Renal pelvis (tissue), 1 donor: ENCODE measurements at regions not wholly inside any gene's neighbourhood (a gene's known extent, or its start where the extent isn't known, plus 50 kb on each side); places are given as distances from the start of the nearest gene placed in this dataset.
"Not testable (repeated sequence)": the region's sequence is repeated elsewhere in the genome, so short reads cannot be mapped to it uniquely, and the experiment has no call there.

Experiments
- DNase-seq: peaks from one replicate; pipeline ENCODE4 v3.0.0-alpha.2; 2013

GRCh38 chr1:201637282-201638079, 98.6 kb downstream of the NAV1 start:
- DNase-seq: peak; percentile 22

DNA sequence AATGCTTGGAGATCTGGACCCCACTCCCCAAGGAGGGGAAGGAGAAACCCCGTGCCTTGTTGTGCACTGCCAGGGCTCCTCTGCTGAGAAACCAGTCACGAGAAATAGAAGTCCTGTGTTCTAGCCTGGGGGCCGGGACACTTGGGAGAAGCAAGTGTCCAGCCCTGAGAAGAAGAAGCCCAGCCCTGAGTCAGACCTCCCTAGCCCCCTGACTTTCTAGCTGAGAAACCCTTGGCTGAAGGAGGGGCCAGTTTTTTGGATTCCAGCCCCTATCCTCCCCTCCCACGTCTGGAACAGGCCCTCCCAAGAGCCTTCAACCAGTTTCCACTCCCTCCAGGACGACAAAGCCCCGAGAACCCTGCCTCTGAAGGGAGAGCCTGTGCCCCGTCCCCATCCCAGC, 100.5 kb downstream of the NAV1 start:
- DNase-seq: no peak

GRCh38 chr1:201639826-201640225, 100.9 kb downstream of the NAV1 start:
- no peak for DNase-seq

DNA sequence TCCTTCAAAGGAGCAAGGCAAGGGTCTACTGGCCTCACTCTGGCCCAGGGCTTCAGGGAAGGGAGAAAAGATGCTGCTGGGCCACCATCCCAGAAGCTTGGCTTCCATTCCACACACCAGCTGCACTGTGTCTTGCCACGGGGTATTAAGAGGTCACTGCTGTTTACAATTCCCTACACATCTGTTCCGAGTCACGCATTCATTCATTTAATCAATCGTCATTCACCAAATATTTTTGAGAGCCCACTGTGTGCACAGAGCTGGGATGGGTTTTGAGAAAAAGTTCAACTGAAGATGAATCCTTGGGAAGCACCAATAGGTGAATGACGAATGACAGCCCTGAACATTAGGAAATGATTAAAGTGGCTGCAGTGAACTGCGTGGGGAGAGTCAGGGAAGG, 101.7 kb downstream of the NAV1 start:
- no peak for DNase-seq

GRCh38 chr1:201641524-201642253, 102.8 kb downstream of the NAV1 start:
- DNase-seq: no peak

DNA sequence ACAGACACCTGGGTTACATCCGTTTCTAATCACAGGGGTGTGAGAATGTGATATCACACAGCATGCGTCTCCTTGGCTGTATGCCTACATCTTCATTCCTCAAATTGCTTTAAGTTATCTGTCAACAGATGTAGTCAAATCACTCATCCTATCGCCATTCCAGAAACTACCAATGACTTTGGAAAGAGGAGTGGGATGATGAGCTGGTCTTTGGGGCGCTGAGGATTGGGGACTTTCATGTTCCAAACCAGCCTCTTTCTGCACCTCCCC, 104.8 kb downstream of the NAV1 start:
- DNase-seq: no peak

- no peak for DNase-seq
Measured at GRCh38 chr1:201644197-201644596, 105.3 kb downstream of the NAV1 start.

DNA sequence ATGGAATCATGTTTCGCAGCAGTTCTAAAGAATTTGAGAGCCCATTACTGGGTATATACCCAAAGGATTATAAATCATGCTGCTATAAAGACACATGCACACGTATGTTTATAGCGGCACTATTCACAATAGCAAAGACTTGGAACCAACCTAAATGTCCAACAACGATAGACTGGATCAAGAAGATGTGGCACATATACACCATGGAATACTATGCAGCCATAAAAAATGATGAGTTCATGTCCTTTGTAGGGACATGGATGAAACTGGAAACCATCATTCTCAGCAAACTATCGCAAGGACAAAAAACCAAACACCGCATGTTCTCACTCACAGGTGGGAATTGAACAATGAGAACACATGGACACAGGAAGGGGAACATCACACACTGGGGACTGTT, 106.1 kb downstream of the NAV1 start:
- not testable (repeated sequence) for DNase-seq

DNA sequence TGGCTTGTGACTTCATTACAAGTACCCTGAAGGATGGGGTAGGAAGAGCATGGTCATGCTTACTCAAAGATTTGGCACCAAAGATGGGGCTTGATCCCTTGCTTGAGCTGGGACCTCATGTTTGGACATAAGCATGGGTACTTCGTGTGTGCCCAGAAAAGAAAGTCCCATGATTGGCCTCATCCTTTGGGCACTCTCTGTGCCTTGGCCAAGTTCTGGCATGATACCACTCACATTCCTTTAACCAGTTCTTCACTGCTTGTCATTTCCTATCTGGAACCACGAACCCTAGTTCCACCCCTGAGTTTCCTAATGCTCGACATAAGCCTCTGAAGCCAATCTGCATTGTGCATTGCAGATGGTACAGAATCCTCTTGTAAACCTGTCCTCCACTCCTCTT, 107.0 kb downstream of the NAV1 start:
- DNase-seq: no peak

- DNase-seq: no peak
Measured at GRCh38 chr1:201646411-201647022, 107.6 kb downstream of the NAV1 start.

DNA sequence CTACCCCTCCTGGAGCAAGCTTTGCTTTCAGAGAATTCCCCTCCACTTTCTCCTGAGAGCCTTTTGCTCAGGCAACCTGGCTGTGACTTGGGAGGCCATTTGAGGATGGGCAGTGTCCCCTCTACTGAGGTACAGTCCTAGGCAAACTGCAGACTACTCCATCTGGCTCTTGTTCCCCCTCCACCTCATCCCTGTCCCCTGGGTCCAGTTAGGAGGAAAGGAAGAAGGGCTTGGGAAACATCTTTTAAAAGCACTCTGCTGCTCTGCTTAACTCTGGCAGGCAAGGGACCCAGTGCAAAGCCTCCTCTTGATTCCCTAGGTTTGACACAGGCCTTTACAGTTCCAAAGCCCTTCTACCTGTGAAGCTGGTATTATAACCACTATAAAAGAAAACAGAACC, 108.2 kb downstream of the NAV1 start:
- DNase-seq: no peak

DNA sequence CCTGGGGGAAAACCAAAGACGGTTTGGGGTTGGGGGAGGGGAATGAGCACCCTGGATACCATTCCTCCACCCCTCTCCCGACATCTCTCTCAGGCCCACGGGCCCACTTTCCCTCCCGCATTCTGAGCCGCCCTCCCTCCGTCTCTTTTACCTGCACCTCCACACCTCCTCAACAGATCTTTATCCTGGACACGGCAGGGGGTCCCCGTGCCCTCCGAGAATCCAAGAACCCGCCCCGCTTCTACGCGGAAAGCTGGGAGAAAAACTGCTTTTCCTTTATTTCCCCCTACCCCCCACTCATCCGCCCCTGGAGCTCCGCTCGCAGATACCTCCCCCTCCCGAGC, 108.8 kb downstream of the NAV1 start:
- no peak for DNase-seq

DNA sequence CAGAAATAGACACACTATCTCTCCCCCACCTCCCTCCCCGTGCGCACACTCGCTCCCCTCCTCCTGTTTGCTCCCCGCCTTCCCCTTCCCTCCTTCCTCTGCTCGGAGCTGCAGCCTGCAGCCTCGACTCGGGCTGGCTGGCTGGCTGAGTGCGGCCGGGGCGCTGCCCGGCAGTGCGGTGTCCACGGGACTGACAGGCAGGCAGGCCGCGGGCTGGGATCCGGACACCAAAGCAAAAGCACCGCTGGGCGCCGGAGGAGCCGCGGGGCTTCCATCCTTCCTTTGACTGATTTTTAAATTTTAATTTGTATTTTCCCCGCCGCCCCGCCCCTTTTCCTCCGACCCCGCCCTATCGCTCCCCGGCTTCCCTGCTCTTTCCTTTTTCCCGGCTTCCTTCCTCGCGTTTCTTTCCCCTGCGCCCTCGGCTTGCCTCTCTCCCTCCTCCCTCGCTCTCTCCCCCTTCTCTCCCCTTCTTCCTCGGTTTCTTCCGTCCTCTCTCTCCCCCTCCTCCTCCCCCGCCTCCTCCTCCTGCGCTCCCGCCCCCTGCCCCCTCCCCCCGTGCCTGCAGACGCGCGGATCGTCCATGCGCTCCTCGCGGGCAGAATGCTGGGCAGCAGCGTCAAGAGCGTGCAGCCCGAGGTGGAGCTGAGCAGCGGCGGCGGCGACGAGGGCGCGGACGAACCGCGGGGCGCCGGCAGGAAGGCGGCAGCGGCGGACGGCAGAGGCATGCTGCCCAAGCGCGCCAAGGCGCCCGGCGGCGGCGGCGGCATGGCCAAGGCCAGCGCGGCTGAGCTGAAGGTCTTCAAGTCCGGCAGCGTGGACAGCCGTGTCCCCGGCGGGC, 109.4 kb downstream of the NAV1 start:
- peak; percentile 61 for DNase-seq

DNA sequence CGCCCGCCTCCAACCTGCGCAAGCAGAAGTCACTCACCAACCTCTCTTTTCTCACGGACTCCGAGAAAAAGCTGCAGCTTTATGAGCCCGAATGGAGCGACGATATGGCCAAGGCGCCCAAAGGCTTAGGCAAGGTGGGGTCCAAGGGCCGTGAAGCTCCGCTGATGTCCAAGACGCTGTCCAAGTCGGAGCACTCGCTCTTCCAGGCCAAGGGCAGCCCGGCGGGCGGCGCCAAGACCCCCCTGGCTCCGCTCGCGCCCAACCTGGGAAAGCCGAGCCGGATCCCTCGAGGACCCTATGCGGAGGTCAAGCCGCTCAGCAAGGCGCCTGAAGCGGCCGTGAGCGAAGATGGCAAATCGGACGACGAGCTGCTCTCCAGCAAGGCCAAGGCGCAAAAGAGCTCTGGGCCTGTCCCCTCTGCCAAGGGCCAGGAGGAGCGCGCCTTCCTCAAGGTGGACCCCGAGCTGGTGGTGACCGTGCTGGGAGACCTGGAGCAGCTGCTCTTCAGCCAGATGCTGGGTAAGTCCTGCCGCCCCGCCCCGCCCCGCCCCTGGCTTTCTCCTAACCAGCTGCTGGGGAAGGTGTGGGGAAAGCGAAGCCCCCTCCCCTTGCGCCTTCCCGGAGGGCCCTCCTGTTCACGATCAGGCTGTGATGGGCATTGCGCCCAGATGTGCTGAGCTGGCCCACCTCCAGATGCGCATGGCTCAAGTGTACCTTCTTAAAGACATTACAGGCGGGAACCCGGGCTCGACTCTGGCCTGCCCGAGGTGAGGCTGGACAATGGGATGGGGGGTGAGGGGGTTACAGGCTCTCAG, 110.2 kb downstream of the NAV1 start:
- DNase-seq: no peak

- DNase-seq: peak; percentile 78
Measured at GRCh38 chr1:201649761-201650622, 111.1 kb downstream of the NAV1 start.

DNA sequence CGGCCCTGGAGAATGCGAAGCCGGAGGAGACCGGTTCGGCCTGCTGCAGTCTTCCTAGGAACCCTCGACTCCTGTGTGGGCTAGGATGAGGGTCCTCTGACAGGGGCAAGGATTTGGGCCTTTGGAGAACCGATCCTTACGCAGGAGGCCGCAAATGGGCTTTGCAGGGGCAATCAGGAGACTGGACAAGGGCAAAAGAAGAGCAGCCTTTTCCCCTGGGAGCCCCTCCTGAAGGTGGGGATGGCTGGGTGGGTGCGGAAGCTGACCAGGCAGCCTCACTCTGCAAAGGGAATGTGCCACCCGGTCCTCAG, 111.7 kb downstream of the NAV1 start:
- no peak for DNase-seq

DNA sequence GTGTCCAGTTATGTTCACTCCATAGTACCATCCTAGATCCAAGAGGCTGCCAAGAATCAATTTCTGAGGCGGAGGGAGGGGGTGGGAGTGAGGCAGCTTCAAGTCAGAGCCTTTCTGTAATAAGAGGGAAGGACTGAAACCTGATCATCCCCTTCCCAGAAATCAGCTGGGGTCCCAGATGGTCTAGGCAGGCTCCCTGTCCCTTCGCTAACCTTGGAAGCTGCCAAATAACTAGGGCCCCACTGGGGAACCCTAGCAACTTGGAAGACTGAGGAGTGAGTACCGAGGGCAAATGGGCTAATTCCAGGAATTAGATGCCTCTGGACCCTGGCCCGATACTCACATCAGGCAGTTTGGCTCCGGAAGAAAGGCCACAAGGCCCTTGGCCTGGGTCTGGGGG, 113.3 kb downstream of the NAV1 start:
- DNase-seq: no peak

- no peak for DNase-seq
Measured at GRCh38 chr1:201653233-201653632, 114.3 kb downstream of the NAV1 start.

GRCh38 chr1:201653883-201654282, 115.0 kb downstream of the NAV1 start:
- no peak for DNase-seq

- peak; percentile 73 for DNase-seq
Measured at GRCh38 chr1:201655243-201655642, 116.3 kb downstream of the NAV1 start.

GRCh38 chr1:201655910-201656309, 117.0 kb downstream of the NAV1 start:
- DNase-seq: no peak
